ENCODE measurements at regions not wholly inside any gene's neighbourhood (a gene's known extent, or its start where the extent isn't known, plus 50 kb on each side); places are given as distances from the start of the nearest gene placed in this dataset.

DNA sequence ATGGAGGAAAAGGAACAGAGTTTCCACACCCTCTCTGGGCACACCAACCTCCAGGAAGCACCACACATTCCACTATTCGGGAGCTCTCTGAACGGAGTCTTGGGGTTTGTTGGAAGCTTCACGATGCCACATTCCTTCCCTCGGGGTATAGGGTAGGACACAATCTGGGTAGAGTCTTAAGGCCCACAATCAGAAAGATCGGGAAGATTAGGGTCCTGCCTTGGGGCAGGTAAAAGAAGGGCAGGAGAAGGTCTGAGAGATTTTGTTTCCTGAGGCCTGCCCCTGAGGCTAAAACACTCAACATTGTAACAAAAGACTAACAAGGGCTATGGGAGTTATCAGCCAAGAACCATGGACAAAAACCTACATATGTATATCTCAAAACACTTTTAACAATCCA, 89.2 kb upstream of the RAP2B start:
- no peak for DNase-seq (ENCODE audit: low read depth)
- H3K4me3 ChIP-seq (ENCODE audit: low read depth, low read length) = no peak overlapping the region
- TF ChIP-seq, protein P1, sequence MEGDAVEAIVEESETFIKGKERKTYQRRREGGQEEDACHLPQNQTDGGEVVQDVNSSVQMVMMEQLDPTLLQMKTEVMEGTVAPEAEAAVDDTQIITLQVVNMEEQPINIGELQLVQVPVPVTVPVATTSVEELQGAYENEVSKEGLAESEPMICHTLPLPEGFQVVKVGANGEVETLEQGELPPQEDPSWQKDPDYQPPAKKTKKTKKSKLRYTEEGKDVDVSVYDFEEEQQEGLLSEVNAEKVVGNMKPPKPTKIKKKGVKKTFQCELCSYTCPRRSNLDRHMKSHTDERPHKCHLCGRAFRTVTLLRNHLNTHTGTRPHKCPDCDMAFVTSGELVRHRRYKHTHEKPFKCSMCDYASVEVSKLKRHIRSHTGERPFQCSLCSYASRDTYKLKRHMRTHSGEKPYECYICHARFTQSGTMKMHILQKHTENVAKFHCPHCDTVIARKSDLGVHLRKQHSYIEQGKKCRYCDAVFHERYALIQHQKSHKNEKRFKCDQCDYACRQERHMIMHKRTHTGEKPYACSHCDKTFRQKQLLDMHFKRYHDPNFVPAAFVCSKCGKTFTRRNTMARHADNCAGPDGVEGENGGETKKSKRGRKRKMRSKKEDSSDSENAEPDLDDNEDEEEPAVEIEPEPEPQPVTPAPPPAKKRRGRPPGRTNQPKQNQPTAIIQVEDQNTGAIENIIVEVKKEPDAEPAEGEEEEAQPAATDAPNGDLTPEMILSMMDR (IDR thresholded peaks at IDR 0.05; ENCODE audit: insufficient read depth, low read depth, low read length, missing control alignments) = no peak

DNA sequence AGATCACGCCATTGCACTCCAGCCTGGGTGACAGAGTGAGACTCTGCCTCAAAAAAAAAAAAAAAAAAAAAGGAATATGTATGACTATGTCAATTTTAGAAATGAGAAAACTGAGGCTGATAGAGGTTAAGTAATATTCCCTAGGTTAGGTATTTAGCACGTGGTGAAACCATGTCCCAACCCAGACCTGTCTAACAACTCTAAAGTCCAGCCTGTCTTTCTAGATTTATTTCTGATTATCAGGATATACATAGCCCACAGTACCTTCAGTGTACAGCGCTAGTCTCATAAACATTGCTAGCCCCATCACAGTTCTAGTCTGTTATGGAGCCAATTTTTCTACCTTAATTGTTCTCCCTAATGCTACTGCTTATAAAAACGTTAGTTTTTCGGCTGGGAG, 88.4 kb upstream of the RAP2B start:
- no peak for DNase-seq (ENCODE audit: low read depth)
- TF ChIP-seq, protein P1 (IDR thresholded peaks at IDR 0.05; ENCODE audit: insufficient read depth, low read depth, low read length, missing control alignments) = no peak
- no peak overlapping the region for H3K4me3 ChIP-seq (ENCODE audit: low read depth, low read length)

DNA sequence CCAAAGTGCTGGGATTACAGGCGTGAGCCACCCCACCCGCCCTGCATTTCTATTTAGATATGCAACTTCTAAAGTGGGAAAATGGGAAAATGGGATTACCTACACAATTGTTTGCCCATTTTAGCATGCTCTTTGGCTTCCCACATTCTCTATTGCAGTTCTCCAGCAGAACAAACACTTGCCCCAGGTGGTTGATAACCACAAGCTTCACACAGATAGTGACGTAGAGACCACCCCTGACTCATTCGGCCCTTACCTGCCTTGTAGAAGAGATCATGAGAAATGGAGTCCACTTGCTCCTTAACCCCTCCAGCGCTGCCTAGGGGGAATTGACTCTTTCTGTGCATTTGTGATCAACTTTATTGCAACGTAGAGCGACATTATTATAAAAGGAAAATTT, 83.2 kb upstream of the RAP2B start:
- no peak overlapping the region for H3K4me3 ChIP-seq (ENCODE audit: low read depth, low read length)
- no peak for DNase-seq (ENCODE audit: low read depth)
- TF ChIP-seq, protein P1 (IDR thresholded peaks at IDR 0.05; ENCODE audit: insufficient read depth, low read depth, low read length, missing control alignments) = no peak

DNA sequence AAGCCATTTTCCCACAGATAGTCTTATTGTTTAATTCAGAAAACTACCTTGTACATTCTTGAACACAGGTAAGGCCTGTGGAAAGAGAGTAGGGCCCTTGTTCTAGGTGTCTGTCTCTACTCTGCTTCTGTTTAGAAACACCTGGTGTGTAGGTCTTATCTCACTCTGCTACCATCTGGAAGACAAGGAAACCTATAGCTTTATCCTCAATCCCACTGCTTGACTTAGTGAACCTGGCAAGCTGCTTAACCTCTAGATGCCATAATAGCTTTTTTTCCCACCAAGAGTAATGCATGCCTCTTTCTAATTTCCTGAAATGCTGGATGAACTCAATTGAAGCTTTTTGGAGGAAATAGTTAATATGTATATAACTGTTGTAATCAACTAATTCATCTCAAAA, 82.6 kb upstream of the RAP2B start:
- TF ChIP-seq, protein P1 (IDR thresholded peaks at IDR 0.05; ENCODE audit: insufficient read depth, low read depth, low read length, missing control alignments) = no peak
- no peak overlapping the region for H3K4me3 ChIP-seq (ENCODE audit: low read depth, low read length)
- no peak for DNase-seq (ENCODE audit: low read depth)

DNA sequence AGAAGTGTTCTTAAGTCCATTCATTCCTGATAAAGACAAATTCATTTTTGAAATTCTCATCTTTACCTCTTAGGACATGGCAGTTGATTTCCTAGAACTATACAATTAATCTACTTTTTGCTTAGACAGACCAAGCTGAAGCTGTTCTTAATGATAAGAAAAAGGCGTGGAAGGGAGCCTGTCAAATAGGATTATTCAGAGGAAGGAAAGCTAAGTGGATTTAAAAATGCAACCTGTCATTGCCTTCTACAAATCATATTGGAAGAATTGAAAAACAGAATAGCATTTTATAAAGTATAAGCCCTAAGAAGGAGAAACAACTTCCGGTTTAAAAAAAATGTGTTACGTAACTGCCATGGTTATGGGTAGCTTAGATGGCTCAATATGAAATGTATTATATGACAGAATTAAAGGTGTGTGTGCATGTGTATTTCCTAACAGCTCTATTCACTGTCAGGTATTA, 81.2 kb upstream of the RAP2B start:
- DNase-seq (ENCODE audit: low read depth) = no peak
- no peak overlapping the region for H3K4me3 ChIP-seq (ENCODE audit: low read depth, low read length)
- TF ChIP-seq, protein P1 (IDR thresholded peaks at IDR 0.05; ENCODE audit: insufficient read depth, low read depth, low read length, missing control alignments) = no peak

DNA sequence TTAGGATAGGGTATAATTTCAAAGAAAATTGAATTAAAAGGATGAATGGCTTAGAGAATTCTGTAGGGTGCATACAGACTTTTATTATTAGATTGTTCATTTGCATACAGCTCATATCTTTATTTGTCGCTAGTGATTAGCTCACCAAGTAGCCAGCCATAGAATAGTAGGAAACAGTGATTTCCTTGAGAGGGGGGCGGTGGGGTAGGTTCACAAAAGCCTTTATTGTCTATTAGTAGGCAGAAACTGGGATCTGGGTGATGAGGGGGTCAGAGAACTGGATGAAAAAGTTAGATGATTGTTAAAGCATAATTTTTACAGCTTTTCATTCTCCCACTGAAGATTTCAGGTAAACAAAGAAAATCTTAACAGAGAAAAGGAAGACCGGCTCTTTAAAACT, 77.6 kb upstream of the RAP2B start:
- TF ChIP-seq, protein P1 (IDR thresholded peaks at IDR 0.05; ENCODE audit: insufficient read depth, low read depth, low read length, missing control alignments) = no peak
- DNase-seq (ENCODE audit: low read depth) = no peak
- H3K4me3 ChIP-seq (ENCODE audit: low read depth, low read length) = no peak overlapping the region
